ENCODE measurements at regions not wholly inside any gene's neighbourhood (a gene's known extent, or its start where the extent isn't known, plus 50 kb on each side); places are given as distances from the start of the nearest gene placed in this dataset.
"Not testable (repeated sequence)": the region's sequence is repeated elsewhere in the genome, so short reads cannot be mapped to it uniquely, and the experiment has no call there.

- DNase-seq, result no peak
Measured at GRCh38 chr1:242613266-242613815, 88.8 kb upstream of the PLD5 start.

- DNase-seq, result no peak
Measured at GRCh38 chr1:242610209-242610608, 85.7 kb upstream of the PLD5 start.

GRCh38 chr1:242605521-242605920 is 81.0 kb upstream of the PLD5 start:
- no peak for DNase-seq

- no peak for DNase-seq
Measured at GRCh38 chr1:242602001-242602400, 77.5 kb upstream of the PLD5 start.

GRCh38 chr1:242593756-242594155 is 69.3 kb upstream of the PLD5 start:
- DNase-seq, result not testable (repeated sequence)

- DNase-seq, result no peak
Measured at GRCh38 chr1:242586360-242586680, 61.8 kb upstream of the PLD5 start.

GRCh38 chr1:242585616-242586359 is 61.3 kb upstream of the PLD5 start:
- no peak for DNase-seq

GRCh38 chr1:242582669-242583068 is 58.2 kb upstream of the PLD5 start:
- DNase-seq, result no peak

- DNase-seq, result no peak
Measured at GRCh38 chr1:242579528-242580235, 55.2 kb upstream of the PLD5 start.

All from Kasumi-1 (cell line).